ENCODE measurements at regions not wholly inside any gene's neighbourhood (a gene's known extent, or its start where the extent isn't known, plus 50 kb on each side); places are given as distances from the start of the nearest gene placed in this dataset.

DNA sequence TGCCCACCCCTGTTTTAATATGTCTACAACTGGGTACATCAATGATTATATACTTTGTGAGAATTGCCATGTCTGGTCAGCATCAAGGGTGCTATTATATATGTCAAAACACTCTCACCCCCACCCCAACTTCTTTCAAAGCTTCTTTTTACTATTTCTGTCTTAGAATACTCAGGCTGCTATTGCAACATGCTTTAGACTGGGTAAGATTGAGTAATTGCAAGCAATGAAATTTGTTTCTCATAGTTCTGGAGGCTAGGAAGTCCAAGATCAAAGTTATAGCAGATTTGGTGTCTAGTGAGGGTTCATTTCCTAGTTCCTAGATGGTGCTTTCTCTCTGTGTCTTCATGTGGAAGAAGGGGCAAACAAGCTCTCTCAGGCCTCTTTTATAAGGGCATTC, 100.5 kb upstream of the KCNK1 start:
- TF ChIP-seq, protein P1, sequence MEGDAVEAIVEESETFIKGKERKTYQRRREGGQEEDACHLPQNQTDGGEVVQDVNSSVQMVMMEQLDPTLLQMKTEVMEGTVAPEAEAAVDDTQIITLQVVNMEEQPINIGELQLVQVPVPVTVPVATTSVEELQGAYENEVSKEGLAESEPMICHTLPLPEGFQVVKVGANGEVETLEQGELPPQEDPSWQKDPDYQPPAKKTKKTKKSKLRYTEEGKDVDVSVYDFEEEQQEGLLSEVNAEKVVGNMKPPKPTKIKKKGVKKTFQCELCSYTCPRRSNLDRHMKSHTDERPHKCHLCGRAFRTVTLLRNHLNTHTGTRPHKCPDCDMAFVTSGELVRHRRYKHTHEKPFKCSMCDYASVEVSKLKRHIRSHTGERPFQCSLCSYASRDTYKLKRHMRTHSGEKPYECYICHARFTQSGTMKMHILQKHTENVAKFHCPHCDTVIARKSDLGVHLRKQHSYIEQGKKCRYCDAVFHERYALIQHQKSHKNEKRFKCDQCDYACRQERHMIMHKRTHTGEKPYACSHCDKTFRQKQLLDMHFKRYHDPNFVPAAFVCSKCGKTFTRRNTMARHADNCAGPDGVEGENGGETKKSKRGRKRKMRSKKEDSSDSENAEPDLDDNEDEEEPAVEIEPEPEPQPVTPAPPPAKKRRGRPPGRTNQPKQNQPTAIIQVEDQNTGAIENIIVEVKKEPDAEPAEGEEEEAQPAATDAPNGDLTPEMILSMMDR (IDR thresholded peaks at IDR 0.05; ENCODE audit: insufficient read depth, low read length), result no peak
- TF ChIP-seq POLR2AphosphoS5 (IDR thresholded peaks at IDR 0.05; ENCODE audit: low read depth) (no peak), GABPA (IDR thresholded peaks at IDR 0.05; ENCODE audit: low read depth) (no peak)
- TF ChIP-seq, protein P2, sequence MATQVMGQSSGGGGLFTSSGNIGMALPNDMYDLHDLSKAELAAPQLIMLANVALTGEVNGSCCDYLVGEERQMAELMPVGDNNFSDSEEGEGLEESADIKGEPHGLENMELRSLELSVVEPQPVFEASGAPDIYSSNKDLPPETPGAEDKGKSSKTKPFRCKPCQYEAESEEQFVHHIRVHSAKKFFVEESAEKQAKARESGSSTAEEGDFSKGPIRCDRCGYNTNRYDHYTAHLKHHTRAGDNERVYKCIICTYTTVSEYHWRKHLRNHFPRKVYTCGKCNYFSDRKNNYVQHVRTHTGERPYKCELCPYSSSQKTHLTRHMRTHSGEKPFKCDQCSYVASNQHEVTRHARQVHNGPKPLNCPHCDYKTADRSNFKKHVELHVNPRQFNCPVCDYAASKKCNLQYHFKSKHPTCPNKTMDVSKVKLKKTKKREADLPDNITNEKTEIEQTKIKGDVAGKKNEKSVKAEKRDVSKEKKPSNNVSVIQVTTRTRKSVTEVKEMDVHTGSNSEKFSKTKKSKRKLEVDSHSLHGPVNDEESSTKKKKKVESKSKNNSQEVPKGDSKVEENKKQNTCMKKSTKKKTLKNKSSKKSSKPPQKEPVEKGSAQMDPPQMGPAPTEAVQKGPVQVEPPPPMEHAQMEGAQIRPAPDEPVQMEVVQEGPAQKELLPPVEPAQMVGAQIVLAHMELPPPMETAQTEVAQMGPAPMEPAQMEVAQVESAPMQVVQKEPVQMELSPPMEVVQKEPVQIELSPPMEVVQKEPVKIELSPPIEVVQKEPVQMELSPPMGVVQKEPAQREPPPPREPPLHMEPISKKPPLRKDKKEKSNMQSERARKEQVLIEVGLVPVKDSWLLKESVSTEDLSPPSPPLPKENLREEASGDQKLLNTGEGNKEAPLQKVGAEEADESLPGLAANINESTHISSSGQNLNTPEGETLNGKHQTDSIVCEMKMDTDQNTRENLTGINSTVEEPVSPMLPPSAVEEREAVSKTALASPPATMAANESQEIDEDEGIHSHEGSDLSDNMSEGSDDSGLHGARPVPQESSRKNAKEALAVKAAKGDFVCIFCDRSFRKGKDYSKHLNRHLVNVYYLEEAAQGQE (IDR thresholded peaks at IDR 0.05; ENCODE audit: insufficient replicate concordance, low read depth), result no peak
